ENCODE measurements at regions not wholly inside any gene's neighbourhood (a gene's known extent, or its start where the extent isn't known, plus 50 kb on each side); places are given as distances from the start of the nearest gene placed in this dataset.

DNA sequence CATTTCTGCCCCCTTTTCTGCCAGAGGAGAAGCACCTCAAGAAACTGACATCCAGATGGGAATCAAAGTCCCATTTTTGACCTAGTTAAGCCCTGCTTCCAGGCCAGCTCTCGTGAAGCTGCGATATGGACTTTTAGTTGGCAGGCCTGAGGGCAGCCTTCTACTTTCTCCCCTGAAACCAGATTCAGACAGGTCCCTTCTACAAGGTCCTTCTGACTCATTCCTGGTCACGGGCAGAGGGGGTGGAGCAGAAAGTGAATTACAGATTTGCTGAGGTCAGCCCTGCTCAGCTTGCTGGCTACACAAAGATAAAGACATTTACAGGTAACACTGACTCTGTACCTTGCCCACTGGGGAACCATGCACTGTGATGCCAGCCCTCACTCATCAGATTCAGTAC lies 52.8 kb upstream of the TUT7 start:
- H3K4me3 ChIP-seq (ENCODE audit: low read depth, low read length) = no peak overlapping the region
- peak; percentile 12 for DNase-seq (ENCODE audit: low read depth)
- TF ChIP-seq, protein P1, sequence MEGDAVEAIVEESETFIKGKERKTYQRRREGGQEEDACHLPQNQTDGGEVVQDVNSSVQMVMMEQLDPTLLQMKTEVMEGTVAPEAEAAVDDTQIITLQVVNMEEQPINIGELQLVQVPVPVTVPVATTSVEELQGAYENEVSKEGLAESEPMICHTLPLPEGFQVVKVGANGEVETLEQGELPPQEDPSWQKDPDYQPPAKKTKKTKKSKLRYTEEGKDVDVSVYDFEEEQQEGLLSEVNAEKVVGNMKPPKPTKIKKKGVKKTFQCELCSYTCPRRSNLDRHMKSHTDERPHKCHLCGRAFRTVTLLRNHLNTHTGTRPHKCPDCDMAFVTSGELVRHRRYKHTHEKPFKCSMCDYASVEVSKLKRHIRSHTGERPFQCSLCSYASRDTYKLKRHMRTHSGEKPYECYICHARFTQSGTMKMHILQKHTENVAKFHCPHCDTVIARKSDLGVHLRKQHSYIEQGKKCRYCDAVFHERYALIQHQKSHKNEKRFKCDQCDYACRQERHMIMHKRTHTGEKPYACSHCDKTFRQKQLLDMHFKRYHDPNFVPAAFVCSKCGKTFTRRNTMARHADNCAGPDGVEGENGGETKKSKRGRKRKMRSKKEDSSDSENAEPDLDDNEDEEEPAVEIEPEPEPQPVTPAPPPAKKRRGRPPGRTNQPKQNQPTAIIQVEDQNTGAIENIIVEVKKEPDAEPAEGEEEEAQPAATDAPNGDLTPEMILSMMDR (IDR thresholded peaks at IDR 0.05; ENCODE audit: insufficient read depth, low read depth, low read length, missing control alignments) = no peak

DNA sequence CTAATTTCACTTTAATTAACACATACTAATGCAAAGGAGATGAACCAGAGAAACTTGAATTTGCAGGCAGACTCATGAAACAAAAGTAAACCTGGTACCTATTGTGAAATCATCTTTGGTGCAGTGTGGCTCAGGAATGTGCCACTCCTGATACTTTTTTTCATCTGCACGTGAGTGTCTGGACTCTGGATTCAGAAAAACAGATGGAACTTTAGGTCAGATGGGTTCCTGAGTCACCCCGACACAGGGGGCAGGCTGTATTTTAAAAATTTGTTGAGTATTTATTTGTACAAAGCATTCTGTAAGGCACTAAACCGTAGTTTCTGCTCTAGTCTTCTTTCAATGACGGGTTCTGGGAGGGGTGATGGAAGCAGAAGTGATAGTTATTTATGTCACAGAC lies 52.2 kb upstream of the TUT7 start:
- no peak overlapping the region for H3K4me3 ChIP-seq (ENCODE audit: low read depth, low read length)
- no peak for DNase-seq (ENCODE audit: low read depth)
- TF ChIP-seq, protein P1 (IDR thresholded peaks at IDR 0.05; ENCODE audit: insufficient read depth, low read depth, low read length, missing control alignments) = no peak

DNA sequence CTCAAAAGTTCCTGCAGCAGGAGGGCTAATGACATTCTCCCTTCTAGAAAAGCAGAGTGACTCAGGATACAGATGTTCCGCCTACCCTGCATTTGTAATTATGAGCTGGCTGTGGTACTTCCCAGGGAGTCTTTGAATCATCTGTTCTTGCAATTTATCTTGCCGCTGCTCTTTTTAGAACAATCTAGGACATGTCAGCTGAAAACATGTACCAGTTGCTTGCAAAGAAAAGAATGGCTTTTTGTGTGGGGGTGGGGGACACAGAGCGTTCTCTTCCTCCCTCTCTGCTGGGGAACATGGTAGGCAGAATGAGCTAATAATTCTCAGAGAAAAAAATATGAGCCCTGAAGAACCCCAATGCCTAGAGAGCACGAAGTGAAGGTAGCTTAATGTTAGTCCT lies 51.7 kb upstream of the TUT7 start:
- no peak overlapping the region for H3K4me3 ChIP-seq (ENCODE audit: low read depth, low read length)
- TF ChIP-seq, protein P1 (IDR thresholded peaks at IDR 0.05; ENCODE audit: insufficient read depth, low read depth, low read length, missing control alignments) = no peak
- DNase-seq (ENCODE audit: low read depth) = peak; percentile 5

DNA sequence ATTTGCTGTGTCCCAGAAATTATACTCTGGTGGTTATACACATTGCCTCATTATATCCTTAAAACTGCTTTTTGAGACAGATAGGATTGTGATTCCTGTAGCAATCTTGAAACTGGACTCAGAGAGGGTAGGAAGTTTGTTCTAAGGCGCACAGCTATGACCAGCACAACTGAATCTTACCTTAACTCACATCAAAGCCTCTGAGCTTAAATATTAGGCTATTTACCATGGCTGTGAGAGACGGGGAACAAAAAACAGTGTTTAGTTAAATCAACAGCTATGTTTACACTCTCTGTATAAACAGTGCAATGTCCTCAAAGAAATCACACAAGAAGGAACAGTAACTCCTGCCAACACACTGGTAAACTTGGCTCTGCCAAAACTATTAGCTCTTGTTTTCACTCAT lies 50.9 kb upstream of the TUT7 start:
- TF ChIP-seq, protein P1 (IDR thresholded peaks at IDR 0.05; ENCODE audit: insufficient read depth, low read depth, low read length, missing control alignments) = no peak
- DNase-seq (ENCODE audit: low read depth) = no peak
- H3K4me3 ChIP-seq (ENCODE audit: low read depth, low read length) = no peak overlapping the region
